ENCODE measurements at regions not wholly inside any gene's neighbourhood (a gene's known extent, or its start where the extent isn't known, plus 50 kb on each side); places are given as distances from the start of the nearest gene placed in this dataset.

GRCh38 chr3:177439694-177440269 is 242.5 kb upstream of the TBL1XR1 start:
- no peak for TF ChIP-seq POLR2A (IDR thresholded peaks at IDR 0.05)
- TF ChIP-seq CTCF (IDR thresholded peaks at IDR 0.05) = no peak
